ENCODE measurements at regions not wholly inside any gene's neighbourhood (a gene's known extent, or its start where the extent isn't known, plus 50 kb on each side); places are given as distances from the start of the nearest gene placed in this dataset.

DNA sequence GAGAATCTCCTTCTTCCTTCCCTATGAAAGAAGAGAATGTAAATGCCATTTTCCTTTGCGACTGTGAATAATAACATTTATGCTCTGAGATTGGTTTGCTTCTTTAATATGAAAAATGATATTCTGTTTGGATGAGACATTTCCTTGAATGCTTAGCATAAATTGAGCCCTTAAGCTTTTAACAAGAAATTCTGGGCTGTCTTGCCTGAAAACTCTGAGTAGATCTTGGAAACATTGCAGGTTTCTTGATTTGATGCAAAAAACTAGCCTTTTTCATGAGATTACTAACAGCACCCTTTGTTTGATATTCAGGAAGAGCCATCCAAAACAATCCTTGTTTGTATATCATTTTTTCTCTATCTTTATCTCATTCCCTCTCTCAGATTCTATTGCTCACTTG, 272.5 kb downstream of the TMEM38B start:
- TF ChIP-seq, protein P1, sequence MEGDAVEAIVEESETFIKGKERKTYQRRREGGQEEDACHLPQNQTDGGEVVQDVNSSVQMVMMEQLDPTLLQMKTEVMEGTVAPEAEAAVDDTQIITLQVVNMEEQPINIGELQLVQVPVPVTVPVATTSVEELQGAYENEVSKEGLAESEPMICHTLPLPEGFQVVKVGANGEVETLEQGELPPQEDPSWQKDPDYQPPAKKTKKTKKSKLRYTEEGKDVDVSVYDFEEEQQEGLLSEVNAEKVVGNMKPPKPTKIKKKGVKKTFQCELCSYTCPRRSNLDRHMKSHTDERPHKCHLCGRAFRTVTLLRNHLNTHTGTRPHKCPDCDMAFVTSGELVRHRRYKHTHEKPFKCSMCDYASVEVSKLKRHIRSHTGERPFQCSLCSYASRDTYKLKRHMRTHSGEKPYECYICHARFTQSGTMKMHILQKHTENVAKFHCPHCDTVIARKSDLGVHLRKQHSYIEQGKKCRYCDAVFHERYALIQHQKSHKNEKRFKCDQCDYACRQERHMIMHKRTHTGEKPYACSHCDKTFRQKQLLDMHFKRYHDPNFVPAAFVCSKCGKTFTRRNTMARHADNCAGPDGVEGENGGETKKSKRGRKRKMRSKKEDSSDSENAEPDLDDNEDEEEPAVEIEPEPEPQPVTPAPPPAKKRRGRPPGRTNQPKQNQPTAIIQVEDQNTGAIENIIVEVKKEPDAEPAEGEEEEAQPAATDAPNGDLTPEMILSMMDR (IDR thresholded peaks at IDR 0.05) = no peak
- TF ChIP-seq EZH2 (IDR thresholded peaks at IDR 0.05) (no peak), EZH2phosphoT487 (IDR thresholded peaks at IDR 0.05) (no peak)

All from neural progenitor cell (in vitro differentiated cells).